ENCODE measurements at regions not wholly inside any gene's neighbourhood (a gene's known extent, or its start where the extent isn't known, plus 50 kb on each side); places are given as distances from the start of the nearest gene placed in this dataset.

DNA sequence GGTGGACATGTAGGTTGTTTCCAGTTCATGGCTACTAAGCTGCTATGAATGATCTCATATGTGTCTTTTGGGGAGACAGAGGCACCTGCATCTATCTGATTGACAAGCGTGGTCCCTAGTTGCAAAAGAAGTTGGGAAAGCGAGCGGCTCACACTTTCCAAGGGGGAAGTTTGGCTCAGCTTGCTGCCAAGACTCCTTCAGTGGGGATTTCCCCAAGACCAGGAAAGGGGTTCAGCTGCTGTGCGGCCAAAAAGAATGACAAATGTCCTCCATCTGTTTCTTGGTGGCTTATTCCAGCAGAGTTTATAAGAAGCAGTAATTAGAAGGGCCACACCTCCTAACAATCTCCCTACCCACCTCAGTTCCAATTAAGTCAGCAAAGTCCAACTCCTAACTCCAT, 128.5 kb upstream of the GALNT2 start:
- DNase-seq: no peak

DNA sequence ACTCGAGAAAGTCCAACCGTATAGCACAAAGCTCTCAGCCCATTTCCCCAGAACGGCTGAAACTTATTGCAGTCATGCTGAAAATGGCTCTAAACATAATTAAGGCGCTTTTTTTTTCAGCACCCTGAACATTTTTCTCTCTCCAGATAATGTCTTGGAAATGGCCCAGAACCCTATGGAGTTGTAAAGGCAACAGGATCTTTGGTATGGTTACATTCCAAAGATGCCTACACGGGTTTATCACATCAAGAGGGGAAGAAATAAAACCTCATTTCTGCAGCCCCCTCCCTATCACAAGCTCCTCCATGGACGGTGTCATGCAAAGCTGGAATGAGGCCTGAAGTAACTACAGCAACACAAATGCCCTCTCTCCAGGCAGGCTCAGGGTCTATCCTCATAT, 126.4 kb upstream of the GALNT2 start:
- no peak for DNase-seq

DNA sequence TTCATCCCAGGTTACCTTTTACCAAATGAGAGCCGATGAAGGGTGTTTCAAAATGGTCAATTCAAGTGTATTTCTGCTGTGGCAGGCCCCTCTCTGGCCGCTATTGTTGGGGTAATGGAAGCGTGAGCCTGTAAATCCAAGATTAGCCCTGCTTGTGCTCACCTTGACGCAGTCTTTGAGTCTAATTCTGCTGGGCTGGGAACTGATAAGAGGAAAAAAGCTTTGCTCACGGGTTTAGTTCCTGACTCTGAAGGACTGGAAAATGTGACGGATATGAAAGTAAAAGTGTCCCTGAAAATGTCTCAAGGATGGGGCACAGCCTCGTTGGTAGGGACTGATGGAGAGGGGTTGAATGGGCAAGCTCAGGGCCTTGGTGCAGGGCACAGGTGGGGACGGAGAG, 125.9 kb upstream of the GALNT2 start:
- no peak for DNase-seq

DNA sequence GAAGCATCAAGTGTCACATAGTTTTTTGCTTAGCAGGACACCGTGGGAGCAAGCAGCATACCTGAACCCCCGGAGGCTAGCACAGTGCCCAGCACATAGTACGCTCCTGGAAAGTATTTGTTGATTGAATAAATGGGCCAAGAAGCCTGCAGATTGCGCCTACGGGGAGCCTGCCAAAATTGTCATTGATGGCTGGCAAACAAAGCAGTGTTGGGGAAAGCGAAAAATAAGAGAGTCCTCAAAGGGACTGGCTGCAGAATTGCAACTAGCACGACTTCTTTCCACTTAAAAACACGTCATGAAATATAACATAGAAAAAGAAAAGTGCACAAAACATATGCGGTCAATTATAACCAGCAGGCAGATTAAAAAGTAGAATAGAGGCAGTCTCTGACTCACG, 125.2 kb upstream of the GALNT2 start:
- DNase-seq: peak; percentile 36

DNA sequence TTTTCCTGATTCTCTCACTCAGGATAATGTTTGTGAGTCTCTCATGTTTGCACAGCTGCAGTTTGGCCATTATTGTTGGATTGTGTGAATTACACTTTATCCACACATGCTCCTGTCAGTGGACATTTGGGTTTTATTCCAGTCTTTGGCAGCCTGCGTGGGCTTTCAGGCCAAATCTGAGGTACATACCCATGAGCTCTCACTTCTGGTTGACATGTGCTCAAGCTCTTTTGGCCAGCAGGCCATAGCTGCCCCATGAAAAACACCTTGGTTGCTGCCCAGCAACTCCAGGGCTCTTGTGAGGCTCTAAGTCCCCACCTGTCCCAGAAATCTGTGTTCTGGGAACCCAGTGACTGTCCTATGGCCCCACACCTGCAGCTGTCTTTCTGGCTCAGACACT, 124.5 kb upstream of the GALNT2 start:
- DNase-seq: peak; percentile 58

DNA sequence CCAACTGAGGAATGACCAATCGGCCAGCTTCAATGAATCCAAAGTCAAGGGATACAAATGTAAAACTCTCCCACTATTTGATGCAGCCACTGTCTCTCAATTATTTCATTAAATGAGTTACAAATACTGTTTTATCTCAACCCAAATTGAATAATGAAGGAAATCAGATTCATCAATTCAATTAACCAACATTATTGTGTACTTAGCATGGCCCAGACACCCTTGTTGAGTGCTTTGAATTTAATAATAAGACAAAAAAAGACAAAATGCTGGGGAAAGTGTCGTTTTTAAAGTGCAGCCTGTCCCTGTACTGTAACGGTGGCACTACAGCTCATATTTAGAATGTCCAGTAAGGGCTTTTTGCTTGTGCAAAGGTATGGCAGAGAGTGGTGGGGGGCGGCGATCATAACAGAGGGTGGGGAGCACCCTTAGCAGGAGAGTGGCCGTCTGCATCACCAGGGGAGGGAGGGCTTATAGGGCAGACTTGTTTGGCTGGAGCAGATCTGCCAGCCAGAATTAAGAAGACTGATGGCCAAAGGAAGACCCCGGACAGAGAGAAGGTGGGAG, 123.8 kb upstream of the GALNT2 start:
- DNase-seq: no peak

DNA sequence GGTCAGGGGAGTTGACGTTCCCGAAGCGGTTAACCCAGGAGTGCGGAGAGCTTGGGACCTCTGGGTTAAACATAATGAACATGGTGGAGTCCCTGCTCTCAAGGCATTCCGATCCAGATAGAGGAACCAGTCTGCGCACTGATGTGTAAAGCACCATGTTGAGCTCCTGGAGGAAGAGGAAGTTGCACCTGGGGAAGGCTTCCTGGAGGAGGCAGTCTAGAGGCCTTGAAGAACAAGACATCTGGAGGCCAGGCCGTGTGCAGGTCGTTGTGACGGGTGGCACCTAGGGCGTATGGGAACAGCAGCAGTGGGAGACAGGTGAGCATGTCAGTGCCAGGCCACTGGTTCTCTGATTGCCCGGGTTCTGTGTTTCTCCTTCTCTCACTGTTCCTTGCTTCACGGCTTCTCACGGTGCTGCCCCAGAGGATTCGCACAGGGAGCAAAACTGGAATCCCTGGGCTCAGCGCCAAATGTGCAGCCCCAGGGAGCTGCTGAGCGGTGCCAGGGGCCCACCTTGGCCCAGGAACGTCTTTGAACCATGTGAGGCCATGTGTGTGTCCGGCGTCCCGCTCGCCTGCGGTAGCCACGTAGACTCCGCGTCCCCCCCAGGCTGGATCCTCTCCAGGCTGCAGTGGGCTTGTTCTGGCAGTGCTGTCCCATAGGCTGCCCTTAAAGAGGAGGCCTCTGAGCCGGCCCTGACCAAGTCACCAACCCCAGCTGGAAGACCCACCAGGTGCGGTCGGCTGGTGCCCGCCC, 122.9 kb upstream of the GALNT2 start:
- no peak for DNase-seq

DNA sequence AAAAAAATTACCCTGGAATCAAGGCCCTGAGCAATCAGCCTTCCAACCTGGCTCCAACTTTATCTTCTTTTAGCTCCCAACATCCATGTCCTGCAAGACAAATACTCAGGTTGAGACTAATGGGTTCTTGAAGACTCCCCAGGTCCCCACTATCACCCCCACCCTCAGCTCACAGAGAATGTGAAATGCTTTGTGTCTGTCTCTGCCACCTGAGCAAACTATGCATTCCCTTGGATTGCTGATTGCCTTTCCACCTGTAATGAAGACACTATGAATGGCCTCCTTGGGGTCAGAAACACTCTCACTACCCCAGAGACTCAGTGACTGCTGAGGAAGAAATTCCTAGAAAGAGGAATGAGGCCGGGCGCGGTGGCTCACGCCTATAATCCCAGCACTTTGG, 121.2 kb upstream of the GALNT2 start:
- DNase-seq: no peak

DNA sequence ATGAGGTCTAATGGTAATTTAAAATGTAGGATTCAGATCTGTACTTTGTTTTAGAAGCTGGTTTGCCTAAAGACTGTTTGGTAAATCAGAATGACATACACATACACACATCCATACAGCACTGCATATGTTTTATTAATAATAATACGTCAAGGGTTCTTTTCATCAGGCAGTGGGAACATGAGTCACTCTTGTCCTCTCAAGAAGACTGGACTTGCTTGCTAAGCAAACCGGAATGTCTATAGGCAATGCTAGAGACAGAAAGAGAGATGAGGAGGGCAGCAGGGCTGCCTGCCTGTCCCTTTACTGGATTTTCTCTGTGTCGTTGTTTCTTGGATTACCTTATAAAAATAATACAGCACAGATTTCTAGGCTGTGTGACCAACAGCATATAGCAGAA, 119.1 kb upstream of the GALNT2 start:
- no peak for DNase-seq

DNA sequence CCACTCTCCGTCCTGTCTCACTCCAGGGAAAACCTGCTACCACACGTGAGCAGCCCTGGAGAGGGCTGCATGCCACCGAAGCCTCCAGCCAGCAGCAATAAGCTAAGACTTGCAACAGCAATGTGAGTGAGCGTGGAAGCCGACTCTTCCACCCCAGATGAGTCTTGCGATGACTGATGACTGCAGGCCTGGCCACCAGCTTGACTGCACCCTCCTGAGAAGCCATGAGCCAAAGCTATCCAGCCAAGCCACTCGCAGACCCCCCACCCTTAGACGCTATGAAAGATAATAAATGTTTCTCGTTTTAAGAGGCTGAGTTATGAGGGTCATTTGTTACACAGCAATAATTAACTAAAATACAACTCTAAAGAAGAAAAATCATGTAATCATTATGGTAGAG, 118.6 kb upstream of the GALNT2 start:
- DNase-seq: no peak

DNA sequence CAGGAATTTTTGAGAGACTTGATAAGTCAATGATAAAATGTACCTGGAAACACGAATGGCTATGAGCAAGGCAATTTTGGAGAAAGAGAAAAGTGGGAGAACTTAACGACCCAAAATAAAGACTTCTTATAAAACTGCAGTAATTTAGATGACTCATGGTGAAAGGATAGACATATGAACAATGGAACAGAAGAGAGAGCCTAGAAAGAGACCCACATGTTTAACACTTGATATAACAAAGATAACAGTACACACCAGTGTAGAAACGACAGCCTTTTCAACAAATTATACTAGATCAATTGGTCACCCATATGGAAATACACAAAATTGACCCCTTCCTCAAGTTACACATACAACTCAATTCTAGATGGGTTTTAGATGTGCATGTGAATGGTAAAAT, 117.5 kb upstream of the GALNT2 start:
- no peak for DNase-seq

DNA sequence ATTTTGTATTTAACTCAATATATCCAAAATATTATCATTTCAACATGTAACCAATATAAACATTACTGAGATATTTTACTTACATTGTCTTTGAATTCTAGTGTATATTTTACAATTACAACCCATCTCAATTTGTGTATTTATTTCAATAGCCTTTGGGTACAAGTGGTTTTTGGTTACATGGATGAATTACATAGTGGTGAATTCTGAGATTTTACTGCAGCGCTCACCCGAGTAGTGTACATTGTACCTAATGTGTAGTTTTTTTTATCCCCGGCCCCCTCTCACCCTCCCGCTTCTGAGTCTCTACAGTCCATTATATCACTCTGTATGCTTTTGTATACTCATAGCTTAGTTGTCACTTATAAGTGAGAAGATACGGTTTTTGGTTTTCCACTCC, 117.0 kb upstream of the GALNT2 start:
- DNase-seq: no peak

DNA sequence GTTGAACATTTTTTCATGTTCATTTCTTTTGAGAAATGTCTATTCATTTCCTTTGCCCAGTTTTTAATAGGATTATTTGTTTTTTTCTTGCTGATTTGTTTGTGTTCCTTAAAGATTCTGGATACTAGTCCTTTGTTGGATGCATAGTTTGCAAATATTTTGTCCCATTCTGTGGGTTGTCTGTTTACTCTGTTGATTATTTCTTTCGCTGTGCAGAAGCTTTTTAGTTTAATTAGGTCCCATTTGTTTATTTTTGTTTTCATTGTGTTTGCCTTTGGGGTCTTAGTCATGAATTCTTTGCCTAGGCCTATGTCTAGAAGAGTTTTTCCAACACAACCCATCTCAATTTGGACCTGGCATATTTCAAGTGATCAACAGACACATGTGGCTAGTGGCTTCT, 116.1 kb upstream of the GALNT2 start:
- no peak for DNase-seq

DNA sequence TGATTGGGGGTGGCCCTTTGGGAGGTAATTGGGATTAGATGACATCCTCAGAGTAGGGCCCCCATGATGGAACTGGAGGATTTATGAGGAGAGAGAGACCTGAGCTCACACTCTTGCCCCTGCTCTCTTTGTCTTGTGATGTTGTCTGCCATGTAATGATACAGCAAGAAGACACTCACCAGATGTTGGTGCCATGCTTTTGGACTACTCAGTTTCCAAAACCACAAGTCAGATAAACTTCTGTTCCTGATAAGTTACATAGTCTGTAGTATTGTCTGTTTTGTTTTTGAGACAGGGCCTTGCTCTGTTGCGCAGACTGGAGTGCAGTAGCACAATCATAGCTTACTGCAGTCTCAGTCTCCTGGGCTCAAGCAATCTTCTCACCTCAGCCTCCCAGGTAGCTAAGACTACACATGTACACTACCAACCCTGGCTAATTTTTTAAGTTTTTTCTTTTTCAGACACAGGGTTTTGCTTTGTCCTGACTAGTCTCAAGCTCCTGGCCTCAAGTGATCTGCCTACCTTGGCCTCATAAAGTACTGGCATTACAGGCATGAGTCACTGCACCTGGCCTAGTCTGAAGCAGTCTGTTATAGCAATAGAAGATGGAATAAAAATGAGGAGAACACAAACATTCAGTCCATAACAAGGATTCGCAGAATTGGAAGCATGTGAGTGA, 115.0 kb upstream of the GALNT2 start:
- no peak for DNase-seq

DNA sequence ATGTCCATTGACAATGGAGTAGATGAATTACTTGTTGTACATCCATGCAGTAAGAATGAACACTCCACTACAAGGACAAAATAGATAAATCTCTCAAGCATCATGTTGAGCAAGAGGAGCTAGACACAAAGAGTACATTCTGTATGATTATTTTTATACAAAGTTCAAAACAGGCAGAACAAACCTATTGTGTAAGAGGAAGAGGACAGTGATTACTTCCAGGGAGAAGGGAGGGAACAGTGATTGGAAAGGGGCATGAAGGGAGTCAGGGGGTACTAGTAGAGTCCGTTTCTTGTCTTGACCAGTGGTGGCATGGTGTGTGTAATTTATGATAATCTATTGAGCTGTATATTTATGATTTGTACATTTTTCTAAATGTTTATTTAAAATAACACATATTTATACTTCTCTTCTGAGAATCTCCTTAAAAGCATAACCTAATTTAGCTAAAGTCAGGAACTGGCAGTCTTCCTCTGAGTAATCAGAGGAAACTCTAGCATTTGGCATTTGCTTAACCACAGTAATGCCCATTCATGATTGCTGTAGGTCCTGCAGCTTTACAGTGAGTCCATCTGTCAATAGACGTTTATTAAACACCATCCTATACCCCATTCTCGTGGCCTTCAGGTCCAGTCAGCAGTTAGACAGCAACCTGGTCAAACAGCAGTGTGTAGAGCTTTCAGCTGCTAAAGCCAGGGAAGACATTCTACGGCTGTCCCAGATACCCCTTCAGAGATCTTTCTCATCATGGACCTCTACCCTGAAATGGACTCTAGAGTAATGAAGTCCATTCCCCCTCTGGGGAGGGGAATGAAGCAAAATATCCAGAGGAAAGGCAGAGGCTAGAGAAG, 114.1 kb upstream of the GALNT2 start:
- DNase-seq: no peak

DNA sequence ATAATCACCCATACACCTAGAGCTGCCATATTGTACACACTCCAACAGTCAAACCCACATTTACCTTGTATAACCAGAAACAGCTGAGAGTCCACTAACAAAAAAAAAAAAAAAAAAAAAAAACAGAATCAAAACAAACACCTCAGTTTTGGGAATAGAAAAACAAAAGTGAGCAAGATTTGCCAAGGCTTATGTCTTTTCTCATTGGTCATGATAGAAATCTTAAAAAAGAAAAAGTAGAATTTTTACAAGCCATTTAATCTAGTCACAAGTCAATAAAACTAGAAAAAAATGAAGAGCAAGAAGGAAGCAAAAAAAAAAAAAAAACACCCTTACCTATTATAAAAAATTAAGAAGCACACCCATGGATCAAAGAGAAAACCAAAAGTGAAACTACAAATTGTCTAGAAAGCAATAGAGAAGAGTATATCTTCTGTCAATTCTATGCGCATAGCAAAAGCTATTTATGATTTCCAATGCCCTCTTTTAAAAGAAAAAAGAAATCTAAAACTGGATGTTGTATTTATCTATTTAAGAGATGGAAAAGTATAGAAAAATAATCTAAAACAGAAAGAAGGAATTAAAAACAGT, 113.2 kb upstream of the GALNT2 start:
- no peak for DNase-seq

DNA sequence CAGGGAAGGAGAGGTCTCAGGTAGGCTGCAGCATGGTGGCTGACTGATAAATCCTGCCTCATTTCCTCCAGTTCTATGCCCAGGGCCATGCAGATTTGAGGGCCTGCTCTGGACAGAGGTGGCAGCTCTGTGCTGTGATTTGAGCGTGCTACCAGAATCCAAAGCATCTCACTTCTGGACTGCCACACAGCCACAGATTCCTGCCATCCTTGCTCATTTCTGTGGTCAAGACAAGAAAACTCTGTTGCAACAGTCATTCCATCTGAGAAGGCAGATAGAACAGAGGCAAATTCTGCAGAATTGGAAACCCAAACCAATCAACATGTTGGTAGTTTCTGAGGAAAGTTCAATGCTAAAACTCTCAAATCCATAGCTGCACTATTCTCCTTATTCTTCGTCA, 102.8 kb upstream of the GALNT2 start:
- DNase-seq: no peak

DNA sequence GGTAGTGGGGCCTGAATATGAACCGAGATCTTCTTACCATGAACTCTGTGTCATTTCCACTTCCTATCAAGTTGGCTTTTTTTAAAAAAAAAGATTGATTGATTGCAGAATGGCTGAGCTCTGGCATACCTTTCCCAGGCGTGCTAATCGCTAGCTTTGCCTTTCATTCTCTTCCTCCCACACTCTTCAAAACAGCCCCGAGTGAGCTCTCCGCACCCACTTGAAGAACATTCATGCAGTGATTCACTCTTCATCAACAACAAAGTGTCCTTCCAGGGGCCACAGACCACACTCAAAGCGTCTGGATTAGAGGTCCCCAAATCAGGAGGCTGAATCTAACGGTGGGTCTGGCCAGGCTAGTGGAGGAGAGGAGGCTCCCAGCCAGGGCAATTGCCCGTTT, 96.3 kb upstream of the GALNT2 start:
- DNase-seq: no peak

DNA sequence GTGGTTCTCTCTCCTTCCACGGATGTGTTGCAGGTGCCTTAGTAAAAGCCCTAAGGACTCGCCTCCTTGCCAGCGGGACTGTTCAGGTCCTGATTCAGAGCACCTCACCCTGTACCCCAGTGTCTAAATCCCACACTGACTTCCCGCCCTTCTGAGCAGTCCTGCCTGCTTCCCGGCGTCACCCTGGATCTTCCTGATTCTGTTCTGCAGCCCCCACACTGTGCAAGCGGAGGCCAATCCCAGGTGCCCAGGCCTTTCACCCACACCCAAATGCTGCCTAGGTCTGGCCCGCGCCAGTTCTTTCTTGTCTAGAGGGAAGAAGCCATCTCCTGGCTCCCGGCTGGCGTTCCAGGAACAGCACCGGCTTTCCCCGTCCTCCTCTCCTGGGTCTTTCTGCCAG, 95.9 kb upstream of the GALNT2 start:
- no peak for DNase-seq

DNA sequence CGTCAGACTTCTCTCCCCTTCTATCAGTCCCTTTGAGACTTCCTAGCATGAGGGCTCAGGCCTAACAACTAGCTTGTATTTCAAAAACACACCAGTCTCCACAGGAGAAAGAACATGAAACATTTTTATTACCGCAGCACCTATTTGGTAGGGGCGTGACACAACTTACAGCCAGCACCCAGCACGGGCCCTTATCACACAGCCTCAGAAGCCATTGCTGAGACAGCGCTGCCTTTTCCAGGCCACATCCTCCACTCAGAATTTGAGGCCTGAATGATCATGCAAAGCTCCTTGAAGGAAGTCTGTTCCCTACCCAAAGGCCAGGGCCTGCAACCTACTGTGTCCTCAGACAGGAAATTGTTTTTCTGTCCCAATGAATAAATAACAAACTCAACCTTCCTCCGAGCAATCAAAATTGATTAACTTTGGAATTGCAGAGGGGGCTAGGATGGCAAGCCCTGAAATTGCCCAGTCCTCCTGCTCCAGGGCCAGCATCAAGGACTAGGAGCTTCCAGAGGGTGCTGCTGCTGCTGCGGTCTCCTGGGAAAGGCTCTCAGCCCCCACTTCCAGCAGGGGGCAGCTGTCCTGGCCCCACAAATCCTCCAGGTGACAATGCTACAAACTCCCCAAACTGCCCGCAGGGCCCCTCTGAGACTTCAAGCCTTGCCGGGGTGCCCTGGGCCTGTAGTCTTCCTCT, 94.3 kb upstream of the GALNT2 start:
- DNase-seq: no peak

DNA sequence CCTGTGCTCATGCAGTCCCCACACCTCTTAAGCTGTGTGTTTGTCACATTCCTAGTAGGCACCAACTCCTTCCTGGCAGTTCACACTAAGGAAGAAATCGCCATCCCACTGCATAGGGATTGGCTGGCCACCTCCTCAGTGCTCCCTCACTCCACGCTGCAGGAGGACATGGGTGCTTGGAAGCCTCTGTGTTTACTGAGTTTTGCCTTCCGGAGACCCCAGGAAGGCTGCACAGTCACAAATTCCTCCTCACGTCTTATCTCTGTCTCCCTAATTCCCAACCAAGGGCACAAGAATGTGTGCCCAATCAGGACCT, 93.8 kb upstream of the GALNT2 start:
- DNase-seq: no peak

DNA sequence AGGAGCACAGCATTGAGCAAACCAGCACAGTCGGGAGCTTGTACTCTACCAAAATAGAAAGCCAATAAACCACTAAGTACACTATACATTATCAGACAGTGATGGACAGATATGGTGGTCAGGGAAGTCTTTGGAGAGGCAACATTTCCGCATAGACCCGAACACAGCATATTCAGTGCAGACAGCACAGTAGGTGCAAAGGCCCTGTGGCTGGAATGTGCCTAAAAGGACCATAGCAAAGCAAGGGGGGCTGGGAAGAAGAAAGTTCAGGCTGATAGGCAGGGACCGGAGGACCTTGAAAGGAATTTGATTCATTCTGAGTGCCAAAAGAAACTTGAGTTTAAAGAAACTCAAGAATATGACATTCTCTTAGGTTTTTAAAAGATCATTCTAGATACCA, 92.0 kb upstream of the GALNT2 start:
- DNase-seq: no peak

DNA sequence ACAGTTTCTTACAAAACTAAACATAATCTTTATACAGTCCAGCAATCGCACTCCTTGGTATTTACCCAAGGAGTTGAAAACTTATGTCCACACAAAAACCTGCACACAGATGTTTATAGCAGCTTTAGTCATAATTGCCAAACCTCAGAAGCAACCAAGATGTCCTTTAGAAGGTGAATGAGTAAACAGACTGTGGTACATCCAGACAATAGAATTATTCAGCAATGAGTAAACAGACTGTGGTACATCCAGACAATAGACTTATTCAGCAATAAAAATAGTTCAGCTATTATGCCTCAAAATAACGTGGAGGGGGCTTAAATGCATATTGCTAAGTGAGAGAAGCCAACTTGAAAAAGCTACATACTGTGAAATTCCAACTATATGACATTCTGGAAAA, 87.0 kb upstream of the GALNT2 start:
- DNase-seq: no peak
